WTC11 (cell line): ENCODE measurements at regions not wholly inside any gene's neighbourhood (a gene's known extent, or its start where the extent isn't known, plus 50 kb on each side); places are given as distances from the start of the nearest gene placed in this dataset.

ENCODE experiments used
- ATAC-seq: fragments of 200-7000 bp; cut with Tn5 transposase; 2 replicates; pipeline ENCODE4 v1.10.0; 2021; ENCODE audit warnings: mild to moderate bottlenecking, moderate library complexity
- CTCF ChIA-PET: fragments of 300-600 bp; sonication (Branson Sonifier 250); formaldehyde crosslinking; loops from one replicate; lab custom pipeline; 2021; ENCODE audit warnings: antibody characterized with exemption; lab: Charles Lee
- POLR2A ChIA-PET: fragments of 350-600 bp; sonication (Branson Sonifier 250); formaldehyde crosslinking; loops from one replicate; lab custom pipeline; 2021; ENCODE audit warnings: antibody characterized with exemption; lab: Charles Lee
- DNase-seq: peaks from one replicate; pipeline ENCODE4 v3.0.0; 2021; ENCODE audit warnings: low spot score
- H3K27ac Mint-ChIP-seq: 2 replicates; pipeline ENCODE4 v1.8.0; 2021; ENCODE audit warnings: mixed read lengths
- H3K27me3 Mint-ChIP-seq: 2 replicates; pipeline ENCODE4 v1.8.0; 2021; ENCODE audit warnings: low read depth, mild to moderate bottlenecking, moderate library complexity, mixed read lengths
- H3K36me3 Mint-ChIP-seq: 2 replicates; pipeline ENCODE4 v1.8.0; 2021; ENCODE audit warnings: mixed read lengths
- H3K4me1 Mint-ChIP-seq: 2 replicates; pipeline ENCODE4 v1.8.0; 2022; ENCODE audit warnings: mixed read lengths
- H3K4me3 Mint-ChIP-seq: 2 replicates; pipeline ENCODE4 v1.8.0; 2021; ENCODE audit warnings: mild to moderate bottlenecking, moderate library complexity, mixed read lengths
- H3K9me3 Mint-ChIP-seq: 2 replicates; pipeline ENCODE4 v1.8.0; 2021; ENCODE audit warnings: mixed read lengths
- AFF4 ChIP-seq: sonication (generic); formaldehyde crosslinking; IDR thresholded peaks from 2 replicates; pipeline ENCODE4 v1.8.1; 2023; ENCODE audit warnings: mild to moderate bottlenecking, missing genetic modification reagents, borderline replicate concordance
- CBFB ChIP-seq: sonication (generic); formaldehyde crosslinking; IDR thresholded peaks from 2 replicates; pipeline ENCODE4 v1.8.1; 2022; ENCODE audit warnings: mild to moderate bottlenecking, low read depth, missing genetic modification reagents
- FOXJ3 ChIP-seq: sonication (generic); formaldehyde crosslinking; IDR thresholded peaks from 2 replicates; pipeline ENCODE4 v1.9.0; 2021; ENCODE audit warnings: missing genetic modification reagents, mild to moderate bottlenecking, borderline replicate concordance
- FOXP1 ChIP-seq: sonication (generic); formaldehyde crosslinking; IDR thresholded peaks from 2 replicates; pipeline ENCODE4 v1.8.0; 2022; ENCODE audit warnings: missing genetic modification reagents, mild to moderate bottlenecking, moderate library complexity, borderline replicate concordance
- MYBL2 ChIP-seq: sonication (generic); formaldehyde crosslinking; IDR thresholded peaks from 2 replicates; pipeline ENCODE4 v1.8.1; 2023; ENCODE audit warnings: mild to moderate bottlenecking, moderate library complexity, missing genetic modification reagents
- NFE2L1 ChIP-seq: sonication (generic); formaldehyde crosslinking; IDR thresholded peaks from 2 replicates; pipeline ENCODE4 v1.8.1; 2023; ENCODE audit warnings: missing genetic modification reagents
- NR2C2 ChIP-seq: sonication (generic); formaldehyde crosslinking; IDR thresholded peaks from 2 replicates; pipeline ENCODE4 v1.8.0; 2022; ENCODE audit warnings: mild to moderate bottlenecking, missing genetic modification reagents
- SMAD3 ChIP-seq: sonication (generic); formaldehyde crosslinking; IDR thresholded peaks from 2 replicates; pipeline ENCODE4 v1.8.0; 2022; ENCODE audit warnings: missing genetic modification reagents, mild to moderate bottlenecking, borderline replicate concordance
- TEAD1 ChIP-seq: sonication (generic); formaldehyde crosslinking; IDR thresholded peaks from 2 replicates; pipeline ENCODE4 v1.8.0; 2022; ENCODE audit warnings: mild to moderate bottlenecking, missing genetic modification reagents
- USF2 ChIP-seq: sonication (generic); formaldehyde crosslinking; IDR thresholded peaks from 2 replicates; pipeline ENCODE4 v1.8.1; 2023; ENCODE audit warnings: mild to moderate bottlenecking, missing genetic modification reagents, moderate library complexity
- ZNF512 ChIP-seq: sonication (generic); formaldehyde crosslinking; IDR thresholded peaks from 2 replicates; pipeline ENCODE4 v1.8.1; 2022; ENCODE audit warnings: missing genetic modification reagents, borderline replicate concordance
- ZNF532 ChIP-seq: fragments of 250-450 bp; sonication (Bioruptor Pico); IDR thresholded peaks from 2 replicates; pipeline ENCODE4 v1.9.0; 2021; ENCODE audit warnings: mild to moderate bottlenecking, borderline replicate concordance
- TF ChIP-seq, protein P1 (sequence below): fragments of 250-450 bp; sonication (Bioruptor Pico); IDR thresholded peaks from 2 replicates; pipeline ENCODE4 v1.9.0; 2021; ENCODE audit warnings: mild to moderate bottlenecking

GRCh38 chr12:91395628-91396135 is 213.1 kb upstream of the DCN start:
- H3K4me3 Mint-ChIP-seq, result no peak overlapping the region
- POLR2A ChIA-PET, result no interaction called here
- H3K27ac Mint-ChIP-seq, result no peak overlapping the region
- no peaks in the 10 kb centered on the region for H3K27me3 Mint-ChIP-seq
- DNase-seq, result no peak
- peaks cover 33% of the 10 kb centered on the region for H3K36me3 Mint-ChIP-seq
- TF ChIP-seq ZNF532 (CRISPR knock-in tag), result no peak
- no peak for TF ChIP-seq FOXP1 (CRISPR knock-in tag)
- TF ChIP-seq, protein P1, sequence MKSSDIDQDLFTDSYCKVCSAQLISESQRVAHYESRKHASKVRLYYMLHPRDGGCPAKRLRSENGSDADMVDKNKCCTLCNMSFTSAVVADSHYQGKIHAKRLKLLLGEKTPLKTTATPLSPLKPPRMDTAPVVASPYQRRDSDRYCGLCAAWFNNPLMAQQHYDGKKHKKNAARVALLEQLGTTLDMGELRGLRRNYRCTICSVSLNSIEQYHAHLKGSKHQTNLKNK (CRISPR knock-in tag), result no peak
- 0 out of 2 replicates have a peak, but pooled peaks cover 2% of the 10 kb centered on the region for H3K4me1 Mint-ChIP-seq
- peaks cover 62% of the 10 kb centered on the region for H3K9me3 Mint-ChIP-seq
- no peak for ATAC-seq
- CTCF ChIA-PET, result no interaction called here

DNA sequence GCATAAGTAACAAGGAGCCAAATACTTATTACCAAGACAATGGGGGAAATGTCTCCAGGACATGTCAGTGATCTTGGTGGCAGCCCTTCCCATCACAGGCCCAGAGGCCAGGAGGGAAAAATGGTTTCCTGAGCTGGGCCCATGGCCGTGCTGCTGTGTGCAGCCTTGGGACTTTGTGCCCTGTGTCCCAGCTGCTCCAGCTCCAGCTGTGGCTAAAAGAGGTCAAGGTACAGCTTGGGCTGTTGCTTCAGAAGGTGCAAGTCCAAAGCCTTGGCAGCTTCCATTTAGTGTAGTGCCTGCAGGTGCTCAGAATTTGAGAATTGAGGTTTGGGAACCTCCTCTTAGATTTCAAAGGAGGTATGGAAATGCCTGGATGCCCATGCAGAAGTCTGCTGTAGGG is 212.3 kb upstream of the DCN start:
- no peak overlapping the region for H3K27ac Mint-ChIP-seq
- H3K36me3 Mint-ChIP-seq, result peaks cover 33% of the 10 kb centered on the region
- 0 out of 2 replicates have a peak, but pooled peaks cover 2% of the 10 kb centered on the region for H3K4me1 Mint-ChIP-seq
- CTCF ChIA-PET, result no interaction called here
- POLR2A ChIA-PET, result interaction anchor here (0.5 kb wide), 1 partner anchor 889 kb away, joined by 3 read pairs; no protein-coding TSS in a partner anchor
- H3K9me3 Mint-ChIP-seq, result peaks cover 66% of the 10 kb centered on the region
- ATAC-seq (no peak), DNase-seq (no peak)
- no peaks in the 10 kb centered on the region for H3K27me3 Mint-ChIP-seq
- no peak overlapping the region for H3K4me3 Mint-ChIP-seq
- TF ChIP-seq AFF4 (CRISPR knock-in tag), result no peak
- no peak for TF ChIP-seq MYBL2 (CRISPR knock-in tag)
- TF ChIP-seq CBFB (CRISPR knock-in tag), result no peak
- no peak for TF ChIP-seq FOXJ3 (CRISPR knock-in tag)
- TF ChIP-seq SMAD3 (CRISPR knock-in tag), result no peak
- TF ChIP-seq USF2 (CRISPR knock-in tag), result no peak
- TF ChIP-seq NFE2L1 (CRISPR knock-in tag), result no peak
- no peak for TF ChIP-seq NR2C2
- no peak for TF ChIP-seq ZNF512
- no peak for TF ChIP-seq TEAD1 (CRISPR knock-in tag)
